ENCODE measurements at regions not wholly inside any gene's neighbourhood (a gene's known extent, or its start where the extent isn't known, plus 50 kb on each side); places are given as distances from the start of the nearest gene placed in this dataset.

DNA sequence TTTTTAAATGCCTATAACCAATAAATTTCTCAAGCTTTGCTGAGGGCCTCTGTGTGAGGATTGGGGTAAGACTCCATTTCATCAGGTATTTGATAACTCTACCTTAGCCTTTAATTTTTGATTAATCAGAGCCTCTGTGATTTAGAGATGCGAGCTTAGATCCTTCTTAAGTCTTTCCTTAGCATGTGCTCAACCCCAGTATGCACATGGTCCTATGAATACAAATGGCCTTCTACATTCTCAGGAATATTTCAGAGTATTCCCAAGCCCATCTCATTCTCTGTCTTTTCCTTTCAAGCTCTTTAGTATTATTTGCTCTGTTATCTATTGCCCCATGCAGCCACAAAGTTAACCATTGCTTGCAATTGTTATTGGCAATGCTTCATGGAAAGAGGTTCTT, 1407.7 kb downstream of the LRFN5 start:
- H3K4me3 Mint-ChIP-seq (ENCODE audit: unreplicated experiment), result no peak overlapping the region
- TF ChIP-seq, protein P1, sequence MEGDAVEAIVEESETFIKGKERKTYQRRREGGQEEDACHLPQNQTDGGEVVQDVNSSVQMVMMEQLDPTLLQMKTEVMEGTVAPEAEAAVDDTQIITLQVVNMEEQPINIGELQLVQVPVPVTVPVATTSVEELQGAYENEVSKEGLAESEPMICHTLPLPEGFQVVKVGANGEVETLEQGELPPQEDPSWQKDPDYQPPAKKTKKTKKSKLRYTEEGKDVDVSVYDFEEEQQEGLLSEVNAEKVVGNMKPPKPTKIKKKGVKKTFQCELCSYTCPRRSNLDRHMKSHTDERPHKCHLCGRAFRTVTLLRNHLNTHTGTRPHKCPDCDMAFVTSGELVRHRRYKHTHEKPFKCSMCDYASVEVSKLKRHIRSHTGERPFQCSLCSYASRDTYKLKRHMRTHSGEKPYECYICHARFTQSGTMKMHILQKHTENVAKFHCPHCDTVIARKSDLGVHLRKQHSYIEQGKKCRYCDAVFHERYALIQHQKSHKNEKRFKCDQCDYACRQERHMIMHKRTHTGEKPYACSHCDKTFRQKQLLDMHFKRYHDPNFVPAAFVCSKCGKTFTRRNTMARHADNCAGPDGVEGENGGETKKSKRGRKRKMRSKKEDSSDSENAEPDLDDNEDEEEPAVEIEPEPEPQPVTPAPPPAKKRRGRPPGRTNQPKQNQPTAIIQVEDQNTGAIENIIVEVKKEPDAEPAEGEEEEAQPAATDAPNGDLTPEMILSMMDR (IDR thresholded peaks at IDR 0.05), result no peak
- H3K27ac Mint-ChIP-seq (ENCODE audit: unreplicated experiment), result no peak overlapping the region
- no peaks in the 10 kb centered on the region for H3K4me1 Mint-ChIP-seq (ENCODE audit: low read depth)
- DNase-seq (ENCODE audit: low spot score), result no peak
- no peaks in the 10 kb centered on the region for H3K36me3 Mint-ChIP-seq (ENCODE audit: low read depth)
- H3K27me3 Mint-ChIP-seq (ENCODE audit: low read depth), result no peaks in the 10 kb centered on the region
- H3K9me3 Mint-ChIP-seq (ENCODE audit: low read depth), result peaks cover 24% of the 10 kb centered on the region

DNA sequence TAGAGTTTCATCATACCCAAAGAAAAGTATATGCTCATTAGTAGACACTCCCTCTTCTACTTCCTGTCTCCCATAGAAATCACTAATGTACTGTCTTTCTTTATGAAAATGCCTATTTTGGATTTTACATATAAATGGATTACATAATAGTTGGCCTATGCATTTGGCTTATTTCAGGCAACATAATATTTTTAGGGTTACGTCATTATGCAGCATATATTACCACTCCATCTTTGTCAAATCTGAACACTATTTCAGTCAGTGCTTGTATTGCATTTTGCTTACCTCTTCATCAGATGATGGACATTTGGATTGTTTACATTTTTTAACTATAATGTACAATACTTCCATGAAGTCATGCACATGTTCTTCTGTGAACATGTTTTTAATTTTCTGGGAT, 1406.1 kb downstream of the LRFN5 start:
- Mint-ChIP-seq H3K27ac (ENCODE audit: unreplicated experiment) (no peak overlapping the region), H3K9me3 (ENCODE audit: low read depth) (peaks cover 33% of the 10 kb centered on the region), H3K4me3 (ENCODE audit: unreplicated experiment) (no peak overlapping the region)

DNA sequence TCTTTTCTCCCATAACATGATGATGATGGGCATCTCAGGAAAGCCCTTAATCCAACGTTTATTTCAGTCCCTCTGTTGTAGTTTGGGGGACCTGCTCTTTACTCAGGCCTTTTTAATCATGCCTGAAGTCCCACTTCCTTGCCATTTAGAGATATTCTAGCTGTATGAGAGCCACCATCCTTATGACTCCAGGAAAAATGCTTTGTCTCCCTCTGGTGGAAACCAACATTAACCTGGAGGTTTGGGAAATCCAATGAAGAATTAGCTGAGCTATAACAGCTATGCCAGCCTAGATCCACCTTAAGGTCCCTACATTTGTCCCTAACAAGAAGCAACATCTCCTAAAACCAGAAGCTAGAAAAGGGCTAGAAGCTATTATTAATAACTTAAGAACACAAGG, 1399.1 kb downstream of the LRFN5 start:
- Mint-ChIP-seq H3K4me1 (ENCODE audit: low read depth) (no peaks in the 10 kb centered on the region), H3K36me3 (ENCODE audit: low read depth) (peaks cover 3% of the 10 kb centered on the region), H3K27ac (ENCODE audit: unreplicated experiment) (no peak overlapping the region), H3K9me3 (ENCODE audit: low read depth) (peaks cover 65% of the 10 kb centered on the region), H3K4me3 (ENCODE audit: unreplicated experiment) (no peak overlapping the region), H3K27me3 (ENCODE audit: low read depth) (no peaks in the 10 kb centered on the region)
- TF ChIP-seq, protein P1 (IDR thresholded peaks at IDR 0.05), result peak; percentile 36
- DNase-seq (ENCODE audit: low spot score), result no peak

More for the DNA sequence above, 1406.1 kb downstream of the LRFN5 start:
- H3K36me3 Mint-ChIP-seq (ENCODE audit: low read depth), result peaks cover 1% of the 10 kb centered on the region
- H3K4me1 Mint-ChIP-seq (ENCODE audit: low read depth), result no peaks in the 10 kb centered on the region
- TF ChIP-seq, protein P1 (IDR thresholded peaks at IDR 0.05), result no peak
- no peaks in the 10 kb centered on the region for H3K27me3 Mint-ChIP-seq (ENCODE audit: low read depth)
- DNase-seq (ENCODE audit: low spot score), result no peak

DNA sequence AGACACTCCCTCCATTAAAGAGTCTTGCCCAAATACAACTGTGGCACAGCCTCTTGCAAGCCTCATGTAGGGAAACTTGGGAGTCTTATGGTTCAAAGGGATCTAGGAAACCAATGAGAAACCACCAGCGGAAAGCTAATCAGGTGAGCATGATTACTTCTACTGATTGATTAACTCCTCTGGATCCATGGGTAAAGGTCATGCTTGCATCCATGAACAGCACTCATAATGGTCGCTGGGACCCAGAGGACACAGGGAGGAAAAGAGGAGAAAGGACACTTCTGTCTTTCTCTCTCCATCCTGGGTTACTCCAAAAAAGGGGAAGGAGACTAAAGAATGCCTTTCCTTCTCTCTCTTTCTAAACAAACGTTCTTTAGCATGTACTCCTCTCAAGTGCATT, 1397.2 kb downstream of the LRFN5 start:
- Mint-ChIP-seq H3K4me3 (ENCODE audit: unreplicated experiment) (no peak overlapping the region), H3K27me3 (ENCODE audit: low read depth) (no peaks in the 10 kb centered on the region), H3K4me1 (ENCODE audit: low read depth) (no peaks in the 10 kb centered on the region), H3K9me3 (ENCODE audit: low read depth) (peaks cover 69% of the 10 kb centered on the region), H3K36me3 (ENCODE audit: low read depth) (peaks cover 2% of the 10 kb centered on the region), H3K27ac (ENCODE audit: unreplicated experiment) (no peak overlapping the region)
- DNase-seq (ENCODE audit: low spot score), result no peak
- TF ChIP-seq, protein P1 (IDR thresholded peaks at IDR 0.05), result no peak

DNA sequence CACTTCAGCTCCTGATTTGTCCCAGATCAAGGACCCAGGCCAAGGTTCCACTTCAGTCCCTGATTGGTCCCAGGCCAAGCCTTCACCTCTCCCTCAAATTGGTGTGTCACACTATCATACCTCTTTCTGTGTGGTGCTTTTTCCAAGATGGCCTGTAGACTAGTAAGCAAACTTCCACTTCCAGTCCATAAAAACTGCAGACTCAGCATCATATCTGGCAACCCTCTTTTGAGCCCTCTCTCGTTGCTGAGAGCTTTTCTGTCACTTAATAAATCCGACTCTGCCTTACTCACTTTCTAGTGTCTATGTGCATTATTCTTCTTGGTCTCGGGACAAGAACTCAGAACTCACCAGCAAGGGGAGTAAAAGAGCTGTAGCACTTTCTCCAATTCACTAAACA, 1395.1 kb downstream of the LRFN5 start:
- DNase-seq (ENCODE audit: low spot score), result no peak
- no peak overlapping the region for H3K4me3 Mint-ChIP-seq (ENCODE audit: unreplicated experiment)
- peaks cover 54% of the 10 kb centered on the region for H3K9me3 Mint-ChIP-seq (ENCODE audit: low read depth)
- no peaks in the 10 kb centered on the region for H3K27me3 Mint-ChIP-seq (ENCODE audit: low read depth)
- TF ChIP-seq, protein P1 (IDR thresholded peaks at IDR 0.05), result no peak
- H3K4me1 Mint-ChIP-seq (ENCODE audit: low read depth), result no peaks in the 10 kb centered on the region
- H3K36me3 Mint-ChIP-seq (ENCODE audit: low read depth), result peaks cover 2% of the 10 kb centered on the region
- H3K27ac Mint-ChIP-seq (ENCODE audit: unreplicated experiment), result no peak overlapping the region

All from chondrocyte (in vitro differentiated cells).